ENCODE measurements at regions not wholly inside any gene's neighbourhood (a gene's known extent, or its start where the extent isn't known, plus 50 kb on each side); places are given as distances from the start of the nearest gene placed in this dataset.
A peak's percentile ranks its signal among the peaks of the same experiment; 100 is the strongest.

- DNase-seq (peak in 1 of 3 donors; percentile 4), ATAC-seq (no peak)
- H3K9me3 ChIP-seq = no peaks in the 10 kb centered on the region
- H3K36me3 ChIP-seq (ENCODE audit: low read depth) = no peaks in the 10 kb centered on the region
- intact Hi-C loops (cut with DNase I, micrococcal nuclease) = no loop called here
- H3K4me1 ChIP-seq (ENCODE audit: low read depth) = no peaks in the 10 kb centered on the region
- no peak overlapping the region for H3K4me3 ChIP-seq
- no peak for TF ChIP-seq CTCF (IDR thresholded peaks at IDR 0.05)
Observed at GRCh38 chr17:34443619-34444469, 80.8 kb upstream of the CCL1 start.

- Histone ChIP-seq H3K9me3 (no peaks in the 10 kb centered on the region), H3K4me1 (ENCODE audit: low read depth) (no peaks in the 10 kb centered on the region), H3K4me3 (no peak overlapping the region), H3K36me3 (ENCODE audit: low read depth) (no peaks in the 10 kb centered on the region)
- intact Hi-C loops (cut with DNase I, micrococcal nuclease) = no loop called here
- TF ChIP-seq CTCF (IDR thresholded peaks at IDR 0.05) = no peak
- ATAC-seq (no peak), DNase-seq (no peak)
Observed at GRCh38 chr17:34442387-34443111, 79.5 kb upstream of the CCL1 start.

GRCh38 chr17:34437188-34437587, 74.2 kb upstream of the CCL1 start:
- no peak for TF ChIP-seq CTCF (IDR thresholded peaks at IDR 0.05)
- intact Hi-C loops (cut with DNase I, micrococcal nuclease) = no loop called here
- no peak overlapping the region for H3K4me3 ChIP-seq
- H3K4me1 ChIP-seq (ENCODE audit: low read depth) = no peaks in the 10 kb centered on the region
- DNase-seq (no peak), ATAC-seq (no peak)
- H3K36me3 ChIP-seq (ENCODE audit: low read depth) = no peaks in the 10 kb centered on the region
- H3K9me3 ChIP-seq = no peaks in the 10 kb centered on the region

- Histone ChIP-seq H3K4me1 (ENCODE audit: low read depth) (no peaks in the 10 kb centered on the region), H3K4me3 (no peak overlapping the region), H3K9me3 (no peaks in the 10 kb centered on the region), H3K36me3 (ENCODE audit: low read depth) (no peaks in the 10 kb centered on the region)
- intact Hi-C loops (cut with DNase I, micrococcal nuclease) = no loop called here
- ATAC-seq (no peak), DNase-seq (no peak)
- TF ChIP-seq CTCF (IDR thresholded peaks at IDR 0.05) = no peak
Observed at GRCh38 chr17:34436607-34437006, 73.6 kb upstream of the CCL1 start.

GRCh38 chr17:34435182-34435928, 72.3 kb upstream of the CCL1 start:
- Histone ChIP-seq H3K4me3 (no peak overlapping the region), H3K4me1 (ENCODE audit: low read depth) (no peaks in the 10 kb centered on the region), H3K36me3 (ENCODE audit: low read depth) (no peaks in the 10 kb centered on the region), H3K9me3 (no peaks in the 10 kb centered on the region)
- DNase-seq (no peak), ATAC-seq (no peak)
- no peak for TF ChIP-seq CTCF (IDR thresholded peaks at IDR 0.05)
- intact Hi-C loops (cut with DNase I, micrococcal nuclease) = no loop called here

Measured in mucosa of descending colon (tissue), 3 donors.